HFFc6 (cell line): ENCODE measurements at regions not wholly inside any gene's neighbourhood (a gene's known extent, or its start where the extent isn't known, plus 50 kb on each side); places are given as distances from the start of the nearest gene placed in this dataset.
"Not testable (repeated sequence)": the region's sequence is repeated elsewhere in the genome, so short reads cannot be mapped to it uniquely, and the experiment has no call there.

ENCODE experiments used
- DNase-seq: peaks from one replicate; pipeline ENCODE4 v3.0.0-alpha.2; 2018
- H3K27ac Mint-ChIP-seq: 2 replicates; pipeline ENCODE4 v1.8.0; 2020; ENCODE audit warnings: mild to moderate bottlenecking, mixed read lengths
- H3K27me3 Mint-ChIP-seq: 2 replicates; pipeline ENCODE4 v1.8.0; 2021; ENCODE audit warnings: mild to moderate bottlenecking, moderate library complexity, mixed read lengths; ENCODE audit not compliant: insufficient read depth
- H3K36me3 Mint-ChIP-seq: 2 replicates; pipeline ENCODE4 v1.8.0; 2021; ENCODE audit warnings: low read depth, mixed read lengths
- H3K4me1 Mint-ChIP-seq: 2 replicates; pipeline ENCODE4 v1.8.0; 2020; ENCODE audit warnings: low read depth, mixed read lengths
- H3K4me3 Mint-ChIP-seq: 2 replicates; pipeline ENCODE4 v1.8.0; 2020; ENCODE audit warnings: mild to moderate bottlenecking, moderate library complexity, mixed read lengths
- H3K9me3 Mint-ChIP-seq: 2 replicates; pipeline ENCODE4 v1.8.0; 2020; ENCODE audit warnings: mild to moderate bottlenecking, mixed read lengths
- TF ChIP-seq, protein P1 (sequence below): fragments of 200-600 bp; sonication (generic); IDR thresholded peaks from 2 replicates; pipeline ENCODE4 v1.5.0; 2021; ENCODE audit warnings: antibody characterized with exemption, mild to moderate bottlenecking

- TF ChIP-seq, protein P1, sequence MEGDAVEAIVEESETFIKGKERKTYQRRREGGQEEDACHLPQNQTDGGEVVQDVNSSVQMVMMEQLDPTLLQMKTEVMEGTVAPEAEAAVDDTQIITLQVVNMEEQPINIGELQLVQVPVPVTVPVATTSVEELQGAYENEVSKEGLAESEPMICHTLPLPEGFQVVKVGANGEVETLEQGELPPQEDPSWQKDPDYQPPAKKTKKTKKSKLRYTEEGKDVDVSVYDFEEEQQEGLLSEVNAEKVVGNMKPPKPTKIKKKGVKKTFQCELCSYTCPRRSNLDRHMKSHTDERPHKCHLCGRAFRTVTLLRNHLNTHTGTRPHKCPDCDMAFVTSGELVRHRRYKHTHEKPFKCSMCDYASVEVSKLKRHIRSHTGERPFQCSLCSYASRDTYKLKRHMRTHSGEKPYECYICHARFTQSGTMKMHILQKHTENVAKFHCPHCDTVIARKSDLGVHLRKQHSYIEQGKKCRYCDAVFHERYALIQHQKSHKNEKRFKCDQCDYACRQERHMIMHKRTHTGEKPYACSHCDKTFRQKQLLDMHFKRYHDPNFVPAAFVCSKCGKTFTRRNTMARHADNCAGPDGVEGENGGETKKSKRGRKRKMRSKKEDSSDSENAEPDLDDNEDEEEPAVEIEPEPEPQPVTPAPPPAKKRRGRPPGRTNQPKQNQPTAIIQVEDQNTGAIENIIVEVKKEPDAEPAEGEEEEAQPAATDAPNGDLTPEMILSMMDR: no peak
- Mint-ChIP-seq H3K9me3 (peaks cover 50% of the 10 kb centered on the region), H3K27me3 (no peaks in the 10 kb centered on the region; the same call in 1 of the 2 replicates), H3K4me3 (no peak overlapping the region), H3K4me1 (no peaks in the 10 kb centered on the region), H3K27ac (no peak overlapping the region), H3K36me3 (no peaks in the 10 kb centered on the region)
- DNase-seq: no peak
Observed at GRCh38 chr11:91081440-91082043, 858.7 kb upstream of the CHORDC1 start.

DNA sequence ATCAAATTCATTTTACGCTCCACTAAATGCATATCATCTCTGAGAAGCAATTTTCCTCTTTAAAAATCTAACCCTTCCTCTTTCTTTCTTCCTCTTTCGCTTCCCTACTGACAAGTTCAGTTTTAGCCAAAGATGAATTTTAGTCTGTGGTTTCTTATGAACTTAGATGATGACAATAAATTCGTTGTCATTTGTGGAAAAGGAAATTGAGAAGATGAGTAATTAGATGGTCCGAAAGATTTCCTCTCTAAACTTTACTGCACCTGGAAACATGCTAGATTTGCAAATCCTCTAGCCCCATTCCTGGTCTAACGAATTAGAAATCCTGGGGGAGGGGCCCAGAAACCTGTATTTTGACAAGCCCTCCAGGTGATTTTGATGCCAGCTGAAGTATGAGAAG, 855.4 kb upstream of the CHORDC1 start:
- Mint-ChIP-seq H3K4me3 (no peak overlapping the region), H3K27me3 (no peaks in the 10 kb centered on the region; the same call in 1 of the 2 replicates), H3K36me3 (no peaks in the 10 kb centered on the region), H3K9me3 (peaks cover 32% of the 10 kb centered on the region), H3K27ac (no peak overlapping the region), H3K4me1 (no peaks in the 10 kb centered on the region)
- DNase-seq: no peak
- TF ChIP-seq, protein P1: no peak

DNA sequence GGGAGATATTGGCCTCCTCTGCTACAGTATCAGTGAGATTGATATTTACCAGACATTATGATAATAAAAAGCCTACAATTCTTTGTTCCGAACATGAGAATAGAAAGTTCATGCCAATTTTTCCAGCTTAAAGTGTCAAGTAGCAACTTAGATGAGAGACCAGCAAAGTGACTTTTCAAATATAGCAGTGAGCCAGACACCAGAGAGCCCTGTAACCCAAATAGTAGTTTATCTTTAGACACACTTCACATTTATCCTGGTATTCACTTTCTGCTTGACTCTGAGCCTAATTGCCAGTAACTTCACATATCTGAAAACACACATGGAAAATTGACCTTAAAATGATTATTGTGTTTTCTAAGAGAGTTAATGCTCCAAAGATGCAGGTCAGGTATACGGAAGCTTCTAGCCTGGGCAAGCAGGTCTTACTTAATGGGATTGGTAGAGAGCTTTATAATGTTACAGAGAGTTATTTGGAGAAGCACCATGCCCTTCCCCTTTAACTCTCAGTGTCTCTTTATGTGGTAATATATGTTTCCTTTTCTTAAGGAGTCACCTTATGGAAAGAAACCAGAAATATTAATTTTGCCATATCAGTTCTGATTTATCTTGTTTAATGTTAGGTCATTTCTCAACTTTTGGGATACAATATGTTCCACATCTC, 852.3 kb upstream of the CHORDC1 start:
- DNase-seq: no peak
- H3K9me3 Mint-ChIP-seq: peaks cover 43% of the 10 kb centered on the region
- no peak overlapping the region for H3K4me3 Mint-ChIP-seq
- TF ChIP-seq, protein P1: no peak
- H3K27me3 Mint-ChIP-seq: no peaks in the 10 kb centered on the region
- H3K27ac Mint-ChIP-seq: no peak overlapping the region
- 0 out of 2 replicates have a peak, but pooled peaks cover 4% of the 10 kb centered on the region for H3K36me3 Mint-ChIP-seq
- no peaks in the 10 kb centered on the region for H3K4me1 Mint-ChIP-seq

- TF ChIP-seq, protein P1: no peak
- Mint-ChIP-seq H3K27ac (no peak overlapping the region), H3K4me1 (no peaks in the 10 kb centered on the region), H3K36me3 (peaks cover 11% of the 10 kb centered on the region; the same call in 1 of the 2 replicates), H3K4me3 (no peak overlapping the region), H3K9me3 (peaks cover 54% of the 10 kb centered on the region), H3K27me3 (no peaks in the 10 kb centered on the region)
- no peak for DNase-seq
Observed at GRCh38 chr11:91067666-91068065, 844.8 kb upstream of the CHORDC1 start.

DNA sequence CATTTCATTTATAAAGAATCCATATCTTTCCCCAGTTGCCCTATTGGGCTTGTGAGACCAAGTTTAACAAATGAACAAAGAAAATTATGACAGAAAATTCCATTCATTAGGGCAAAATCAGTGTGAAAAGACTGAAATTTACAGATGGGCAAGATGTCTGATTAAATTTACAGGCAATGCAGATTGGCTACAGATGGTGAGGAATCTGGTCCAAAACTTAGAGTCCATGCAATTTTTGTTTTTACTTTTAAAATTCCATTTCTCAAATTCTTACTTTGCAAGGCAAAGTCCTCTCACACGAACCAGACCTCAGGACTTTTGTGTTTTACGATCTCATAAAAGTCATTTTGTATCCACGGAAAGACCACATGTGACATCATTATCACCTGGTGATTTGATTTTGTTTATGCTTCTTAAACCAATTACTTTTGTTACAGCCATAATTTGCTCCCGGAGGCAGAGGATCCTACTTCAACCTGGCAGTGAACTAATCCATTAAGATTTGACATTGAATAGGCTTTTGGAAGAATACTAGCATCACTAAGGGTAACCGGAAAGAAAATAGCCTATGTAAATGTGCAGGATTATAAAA, 843.7 kb upstream of the CHORDC1 start:
- Mint-ChIP-seq H3K36me3 (peaks cover 8% of the 10 kb centered on the region; the same call in 1 of the 2 replicates), H3K4me1 (no peaks in the 10 kb centered on the region), H3K27me3 (no peaks in the 10 kb centered on the region)

GRCh38 chr11:91063399-91063798, 840.5 kb upstream of the CHORDC1 start:
- H3K27ac Mint-ChIP-seq, H3K4me1 Mint-ChIP-seq, H3K4me3 Mint-ChIP-seq, DNase-seq, H3K27me3 Mint-ChIP-seq, H3K36me3 Mint-ChIP-seq: not testable (repeated sequence)
- peaks cover 52% of the 10 kb centered on the region for H3K9me3 Mint-ChIP-seq

More for the DNA sequence above, 843.7 kb upstream of the CHORDC1 start:
- H3K27ac Mint-ChIP-seq: no peak overlapping the region
- H3K9me3 Mint-ChIP-seq: peaks cover 52% of the 10 kb centered on the region
- no peak overlapping the region for H3K4me3 Mint-ChIP-seq
- DNase-seq: no peak
- TF ChIP-seq, protein P1: no peak
